GM21529 (cell line): ENCODE measurements at regions not wholly inside any gene's neighbourhood (a gene's known extent, or its start where the extent isn't known, plus 50 kb on each side); places are given as distances from the start of the nearest gene placed in this dataset.
"Not testable (repeated sequence)": the region's sequence is repeated elsewhere in the genome, so short reads cannot be mapped to it uniquely, and the experiment has no call there.

Experiments used
- ATAC-seq: cut with Tn5 transposase; IDR thresholded peaks from one replicate; pipeline ENCODE4 v1.9.1; 2021; ENCODE audit not compliant: unreplicated experiment

GRCh38 chrX:87098477-87098876 is 419.1 kb upstream of the KLHL4 start:
- no peak for ATAC-seq

DNA sequence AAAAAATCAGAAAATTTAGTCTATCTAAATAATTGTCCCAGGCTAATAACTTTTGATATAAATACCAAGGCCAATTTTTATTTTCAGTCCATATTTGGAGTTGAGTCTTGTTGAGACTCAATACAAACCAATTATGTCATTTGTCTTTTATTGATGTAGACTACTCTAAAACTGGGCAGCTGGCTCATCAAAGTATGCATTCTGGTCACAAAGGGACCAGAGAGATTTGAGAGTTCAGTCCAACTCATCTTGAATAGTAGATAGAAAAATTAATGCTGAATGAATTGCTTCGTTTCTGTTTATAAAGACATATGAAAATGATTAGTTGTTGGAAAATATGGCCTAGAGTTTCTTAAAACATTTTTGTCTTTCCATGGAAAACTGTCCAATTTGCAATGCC is 412.5 kb upstream of the KLHL4 start:
- no peak for ATAC-seq

- ATAC-seq: no peak
Measured at GRCh38 chrX:87110142-87110541, 407.5 kb upstream of the KLHL4 start.

DNA sequence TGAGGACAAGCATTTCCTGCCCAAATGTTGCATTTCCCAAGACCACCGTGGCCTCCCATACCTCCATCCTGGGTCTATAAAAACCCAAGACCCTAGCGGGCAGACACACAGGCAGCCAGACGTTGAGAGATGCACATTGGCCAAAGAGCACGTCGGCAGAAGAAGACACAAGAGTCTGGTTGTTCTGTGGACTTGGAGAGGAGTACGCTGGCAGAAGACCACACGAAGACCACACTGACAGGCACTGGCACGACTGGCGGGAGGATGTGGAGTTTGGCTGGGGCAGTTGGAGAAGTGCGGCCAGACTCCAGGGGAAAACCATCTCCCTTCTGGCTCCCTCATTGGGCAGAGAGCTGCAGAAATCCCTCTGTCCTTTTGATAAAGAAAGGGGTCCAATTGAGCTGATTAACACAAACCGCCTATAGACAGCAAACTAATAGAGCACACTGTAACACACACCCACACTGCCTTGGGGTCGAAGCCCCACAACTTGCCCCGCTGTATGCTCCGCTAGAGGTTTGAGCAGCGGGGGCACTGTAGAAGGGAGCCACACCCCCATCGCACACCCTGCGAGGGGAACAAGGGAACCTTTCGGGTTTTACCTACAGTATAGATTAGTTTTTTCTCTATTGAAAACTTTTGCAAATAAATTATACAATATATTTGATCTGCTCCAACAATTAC is 376.7 kb upstream of the KLHL4 start:
- no peak for ATAC-seq

DNA sequence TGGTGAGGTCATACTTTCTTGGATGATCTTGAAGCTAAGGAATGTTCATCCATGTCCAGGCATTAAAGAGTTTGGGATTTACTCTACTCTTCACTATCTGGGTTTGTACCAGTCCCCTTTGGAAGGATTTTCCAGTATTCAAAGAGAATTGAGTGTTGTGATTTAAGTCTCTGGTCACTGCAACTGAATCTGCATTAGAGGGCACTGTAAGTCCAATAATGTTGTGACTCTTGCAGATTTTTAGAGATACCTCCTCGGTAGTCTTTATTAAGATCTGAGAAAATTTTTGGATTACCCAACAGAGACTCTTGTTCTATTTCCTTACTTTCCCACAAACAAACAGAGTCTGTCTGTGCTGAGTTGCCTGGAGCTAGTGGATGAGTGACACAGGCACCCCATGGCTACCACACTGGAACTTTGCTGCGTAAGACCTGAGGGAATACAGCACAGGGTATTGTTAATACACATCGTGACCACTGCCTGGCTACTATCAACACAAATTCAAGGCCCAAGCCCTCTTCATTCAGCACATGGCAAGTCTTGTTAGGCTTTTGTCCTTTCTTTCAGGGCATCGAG is 357.1 kb upstream of the KLHL4 start:
- no peak for ATAC-seq

GRCh38 chrX:87167841-87168240 is 349.8 kb upstream of the KLHL4 start:
- ATAC-seq: no peak

DNA sequence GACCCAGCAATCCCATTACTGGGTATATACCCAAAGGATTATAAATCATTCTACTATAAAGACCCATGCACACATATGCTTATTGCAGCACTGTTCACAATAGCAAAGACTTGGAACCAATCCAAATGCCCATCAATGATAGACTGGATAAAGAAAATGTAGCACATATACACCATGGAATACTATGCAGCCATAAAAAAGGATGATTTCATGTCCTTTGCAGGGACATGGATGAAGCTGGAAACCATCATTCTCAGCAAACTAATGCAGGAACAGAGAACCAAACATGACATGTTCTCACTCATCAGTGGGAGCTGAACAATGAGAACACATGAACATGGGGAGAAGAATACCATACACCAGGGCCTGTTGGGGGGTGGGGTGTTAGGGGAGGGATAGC is 339.6 kb upstream of the KLHL4 start:
- not testable (repeated sequence) for ATAC-seq
